WTC11 (cell line): ENCODE measurements at regions not wholly inside any gene's neighbourhood (a gene's known extent, or its start where the extent isn't known, plus 50 kb on each side); places are given as distances from the start of the nearest gene placed in this dataset.

ENCODE experiments used
- ATAC-seq: fragments of 200-7000 bp; cut with Tn5 transposase; 2 replicates; pipeline ENCODE4 v1.10.0; 2021; ENCODE audit warnings: mild to moderate bottlenecking, moderate library complexity
- CTCF ChIA-PET: fragments of 300-600 bp; sonication (Branson Sonifier 250); formaldehyde crosslinking; loops from one replicate; lab custom pipeline; 2021; ENCODE audit warnings: antibody characterized with exemption; lab: Charles Lee
- POLR2A ChIA-PET: fragments of 350-600 bp; sonication (Branson Sonifier 250); formaldehyde crosslinking; loops from one replicate; lab custom pipeline; 2021; ENCODE audit warnings: antibody characterized with exemption; lab: Charles Lee
- DNase-seq: peaks from one replicate; pipeline ENCODE4 v3.0.0; 2021; ENCODE audit warnings: low spot score
- H3K27ac Mint-ChIP-seq: 2 replicates; pipeline ENCODE4 v1.8.0; 2021; ENCODE audit warnings: mixed read lengths
- H3K27me3 Mint-ChIP-seq: 2 replicates; pipeline ENCODE4 v1.8.0; 2021; ENCODE audit warnings: low read depth, mild to moderate bottlenecking, moderate library complexity, mixed read lengths
- H3K36me3 Mint-ChIP-seq: 2 replicates; pipeline ENCODE4 v1.8.0; 2021; ENCODE audit warnings: mixed read lengths
- H3K4me1 Mint-ChIP-seq: 2 replicates; pipeline ENCODE4 v1.8.0; 2022; ENCODE audit warnings: mixed read lengths
- H3K4me3 Mint-ChIP-seq: 2 replicates; pipeline ENCODE4 v1.8.0; 2021; ENCODE audit warnings: mild to moderate bottlenecking, moderate library complexity, mixed read lengths
- H3K9me3 Mint-ChIP-seq: 2 replicates; pipeline ENCODE4 v1.8.0; 2021; ENCODE audit warnings: mixed read lengths
- ARID4B ChIP-seq: sonication (generic); formaldehyde crosslinking; IDR thresholded peaks from 2 replicates; pipeline ENCODE4 v1.8.0; 2023; ENCODE audit warnings: missing genetic modification reagents, mild to moderate bottlenecking, borderline replicate concordance
- ATF1 ChIP-seq: sonication (generic); formaldehyde crosslinking; IDR thresholded peaks from 2 replicates; pipeline ENCODE4 v1.8.1; 2023; ENCODE audit warnings: mild to moderate bottlenecking, moderate library complexity, missing genetic modification reagents
- EMX1 ChIP-seq: fragments of 250-450 bp; sonication (Bioruptor Pico); IDR thresholded peaks from 2 replicates; pipeline ENCODE4 v1.8.0; 2021; ENCODE audit warnings: mild to moderate bottlenecking
- FOXP1 ChIP-seq: sonication (generic); formaldehyde crosslinking; IDR thresholded peaks from 2 replicates; pipeline ENCODE4 v1.8.0; 2022; ENCODE audit warnings: missing genetic modification reagents, mild to moderate bottlenecking, moderate library complexity, borderline replicate concordance
- HMGXB4 ChIP-seq: sonication (generic); formaldehyde crosslinking; IDR thresholded peaks from 2 replicates; pipeline ENCODE4 v1.8.1; 2023; ENCODE audit warnings: mild to moderate bottlenecking, moderate library complexity, missing genetic modification reagents
- JAZF1 ChIP-seq: fragments of 250-450 bp; sonication (Bioruptor Pico); IDR thresholded peaks from 2 replicates; pipeline ENCODE4 v1.9.0; 2021; ENCODE audit warnings: moderate library complexity, mild to moderate bottlenecking, inconsistent platforms
- NFATC4 ChIP-seq: fragments of 250-450 bp; sonication (Bioruptor Pico); IDR thresholded peaks from 2 replicates; pipeline ENCODE4 v1.9.0; 2021; ENCODE audit warnings: mild to moderate bottlenecking
- NFYB ChIP-seq: sonication (generic); formaldehyde crosslinking; conservative IDR thresholded peaks from 2 replicates; pipeline ENCODE4 v1.8.0; 2022; ENCODE audit warnings: low read depth, missing genetic modification reagents
- NR3C1 ChIP-seq: sonication (generic); formaldehyde crosslinking; conservative IDR thresholded peaks from 2 replicates; pipeline ENCODE4 v1.8.1; 2023; ENCODE audit warnings: low read depth, mild to moderate bottlenecking, missing genetic modification reagents
- SMAD3 ChIP-seq: sonication (generic); formaldehyde crosslinking; IDR thresholded peaks from 2 replicates; pipeline ENCODE4 v1.8.0; 2022; ENCODE audit warnings: missing genetic modification reagents, mild to moderate bottlenecking, borderline replicate concordance
- TP53 ChIP-seq: sonication (generic); formaldehyde crosslinking; IDR thresholded peaks from 2 replicates; pipeline ENCODE4 v1.8.1; 2023; ENCODE audit warnings: mild to moderate bottlenecking, missing genetic modification reagents
- ZNF121 ChIP-seq: sonication (generic); formaldehyde crosslinking; IDR thresholded peaks from 2 replicates; pipeline ENCODE4 v1.8.0; 2023; ENCODE audit warnings: missing genetic modification reagents
- ZNF138 ChIP-seq: sonication (generic); formaldehyde crosslinking; conservative IDR thresholded peaks from 2 replicates; pipeline ENCODE4 v1.8.1; 2022; ENCODE audit warnings: mild to moderate bottlenecking, moderate library complexity, missing genetic modification reagents
- ZNF512 ChIP-seq: sonication (generic); formaldehyde crosslinking; IDR thresholded peaks from 2 replicates; pipeline ENCODE4 v1.8.1; 2022; ENCODE audit warnings: missing genetic modification reagents, borderline replicate concordance
- ZSCAN18 ChIP-seq: fragments of 250-450 bp; sonication (Bioruptor Pico); IDR thresholded peaks from 2 replicates; pipeline ENCODE4 v2.1.2; 2022; ENCODE audit warnings: mild to moderate bottlenecking, moderate library complexity
- TF ChIP-seq, protein P1 (sequence below): sonication (generic); formaldehyde crosslinking; IDR thresholded peaks from 2 replicates; pipeline ENCODE4 v1.8.1; 2023; ENCODE audit warnings: mild to moderate bottlenecking, missing genetic modification reagents, borderline replicate concordance
- TF ChIP-seq, protein P2 (sequence below): fragments of 250-450 bp; sonication (Bioruptor Pico); IDR thresholded peaks from 2 replicates; pipeline ENCODE4 v1.9.0; 2021; ENCODE audit warnings: mild to moderate bottlenecking
- TF ChIP-seq, protein P3 (sequence below): fragments of 250-450 bp; sonication (Bioruptor Pico); conservative IDR thresholded peaks from 2 replicates; pipeline ENCODE4 v1.9.0; 2021; ENCODE audit warnings: mild to moderate bottlenecking

- TF ChIP-seq, protein P1, sequence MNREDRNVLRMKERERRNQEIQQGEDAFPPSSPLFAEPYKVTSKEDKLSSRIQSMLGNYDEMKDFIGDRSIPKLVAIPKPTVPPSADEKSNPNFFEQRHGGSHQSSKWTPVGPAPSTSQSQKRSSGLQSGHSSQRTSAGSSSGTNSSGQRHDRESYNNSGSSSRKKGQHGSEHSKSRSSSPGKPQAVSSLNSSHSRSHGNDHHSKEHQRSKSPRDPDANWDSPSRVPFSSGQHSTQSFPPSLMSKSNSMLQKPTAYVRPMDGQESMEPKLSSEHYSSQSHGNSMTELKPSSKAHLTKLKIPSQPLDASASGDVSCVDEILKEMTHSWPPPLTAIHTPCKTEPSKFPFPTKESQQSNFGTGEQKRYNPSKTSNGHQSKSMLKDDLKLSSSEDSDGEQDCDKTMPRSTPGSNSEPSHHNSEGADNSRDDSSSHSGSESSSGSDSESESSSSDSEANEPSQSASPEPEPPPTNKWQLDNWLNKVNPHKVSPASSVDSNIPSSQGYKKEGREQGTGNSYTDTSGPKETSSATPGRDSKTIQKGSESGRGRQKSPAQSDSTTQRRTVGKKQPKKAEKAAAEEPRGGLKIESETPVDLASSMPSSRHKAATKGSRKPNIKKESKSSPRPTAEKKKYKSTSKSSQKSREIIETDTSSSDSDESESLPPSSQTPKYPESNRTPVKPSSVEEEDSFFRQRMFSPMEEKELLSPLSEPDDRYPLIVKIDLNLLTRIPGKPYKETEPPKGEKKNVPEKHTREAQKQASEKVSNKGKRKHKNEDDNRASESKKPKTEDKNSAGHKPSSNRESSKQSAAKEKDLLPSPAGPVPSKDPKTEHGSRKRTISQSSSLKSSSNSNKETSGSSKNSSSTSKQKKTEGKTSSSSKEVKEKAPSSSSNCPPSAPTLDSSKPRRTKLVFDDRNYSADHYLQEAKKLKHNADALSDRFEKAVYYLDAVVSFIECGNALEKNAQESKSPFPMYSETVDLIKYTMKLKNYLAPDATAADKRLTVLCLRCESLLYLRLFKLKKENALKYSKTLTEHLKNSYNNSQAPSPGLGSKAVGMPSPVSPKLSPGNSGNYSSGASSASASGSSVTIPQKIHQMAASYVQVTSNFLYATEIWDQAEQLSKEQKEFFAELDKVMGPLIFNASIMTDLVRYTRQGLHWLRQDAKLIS, result no peak
- TF ChIP-seq NR3C1 (CRISPR knock-in tag), result no peak
- TF ChIP-seq, all 79 proteins: peak for 0
Observed at GRCh38 chr2:66789741-66790140, 354.8 kb downstream of the MEIS1 start (continued).

GRCh38 chr2:66790651-66791181 is 355.8 kb downstream of the MEIS1 start:
- no peaks in the 10 kb centered on the region for H3K36me3 Mint-ChIP-seq
- H3K9me3 Mint-ChIP-seq, result no peaks in the 10 kb centered on the region
- H3K4me1 Mint-ChIP-seq, result no peaks in the 10 kb centered on the region
- ATAC-seq (no peak), DNase-seq (no peak)
- no peak overlapping the region for H3K27ac Mint-ChIP-seq
- CTCF ChIA-PET, result no interaction called here
- no peak for TF ChIP-seq ATF1 (CRISPR knock-in tag)
- TF ChIP-seq HMGXB4 (CRISPR knock-in tag), result no peak
- TF ChIP-seq ZSCAN18, result no peak
- no peak for TF ChIP-seq JAZF1 (CRISPR knock-in tag)
- no peak for TF ChIP-seq ARID4B
- TF ChIP-seq NFYB (CRISPR knock-in tag), result no peak
- no peak for TF ChIP-seq ZNF121 (CRISPR knock-in tag)
- no peak overlapping the region for H3K4me3 Mint-ChIP-seq
- no peaks in the 10 kb centered on the region for H3K27me3 Mint-ChIP-seq
- POLR2A ChIA-PET, result no interaction called here

GRCh38 chr2:66794070-66794469 is 359.1 kb downstream of the MEIS1 start:
- no peaks in the 10 kb centered on the region for H3K36me3 Mint-ChIP-seq
- ChIA-PET POLR2A (no interaction called here), CTCF (no interaction called here)
- no peaks in the 10 kb centered on the region for H3K4me1 Mint-ChIP-seq
- peaks cover 4% of the 10 kb centered on the region; the same call in 1 of the 2 replicates for H3K9me3 Mint-ChIP-seq
- H3K27me3 Mint-ChIP-seq, result no peaks in the 10 kb centered on the region
- no peak for ATAC-seq
- DNase-seq, result no peak
- no peak overlapping the region for H3K27ac Mint-ChIP-seq
- H3K4me3 Mint-ChIP-seq, result no peak overlapping the region
- TF ChIP-seq NFATC4 (CRISPR knock-in tag), result no peak
- no peak for TF ChIP-seq FOXP1 (CRISPR knock-in tag)
- TF ChIP-seq, protein P2, sequence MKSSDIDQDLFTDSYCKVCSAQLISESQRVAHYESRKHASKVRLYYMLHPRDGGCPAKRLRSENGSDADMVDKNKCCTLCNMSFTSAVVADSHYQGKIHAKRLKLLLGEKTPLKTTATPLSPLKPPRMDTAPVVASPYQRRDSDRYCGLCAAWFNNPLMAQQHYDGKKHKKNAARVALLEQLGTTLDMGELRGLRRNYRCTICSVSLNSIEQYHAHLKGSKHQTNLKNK, result no peak
- TF ChIP-seq, protein P3, sequence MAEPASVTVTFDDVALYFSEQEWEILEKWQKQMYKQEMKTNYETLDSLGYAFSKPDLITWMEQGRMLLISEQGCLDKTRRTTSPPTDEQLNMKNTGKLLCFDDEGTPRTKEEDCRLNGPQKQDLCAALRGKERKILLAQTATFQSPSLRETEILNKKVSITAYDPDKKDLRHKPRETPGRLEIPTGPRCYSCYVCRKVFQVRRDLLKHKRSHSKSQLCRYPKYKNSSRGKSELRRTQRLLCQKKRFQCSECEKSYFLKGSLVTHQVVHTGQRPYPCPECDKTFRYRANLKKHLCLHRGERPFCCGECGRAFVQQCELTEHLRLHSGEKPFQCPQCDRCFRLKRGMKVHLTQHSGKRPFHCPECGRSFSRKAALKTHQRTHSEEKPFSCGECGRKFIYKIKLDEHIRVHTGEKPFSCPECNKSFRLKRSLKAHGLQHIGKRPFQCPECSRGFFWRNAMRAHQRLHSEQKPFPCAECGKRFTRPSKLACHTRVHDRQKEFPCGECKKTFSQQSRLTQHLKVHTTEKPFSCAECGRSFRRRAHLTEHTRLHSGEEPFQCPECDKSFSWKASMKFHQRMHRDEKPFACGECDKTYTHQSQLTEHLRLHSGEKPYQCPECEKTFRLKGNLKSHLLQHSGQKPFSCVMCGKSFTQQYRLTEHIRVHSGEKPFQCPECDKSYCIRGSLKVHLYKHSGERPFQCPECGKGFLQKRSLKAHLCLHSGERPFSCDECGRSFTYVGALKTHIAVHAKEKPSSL (CRISPR knock-in tag), result no peak
- TF ChIP-seq ZNF512 (CRISPR knock-in tag), result no peak
- TF ChIP-seq ZNF138 (CRISPR knock-in tag), result no peak
- no peak for TF ChIP-seq TP53 (CRISPR knock-in tag)
- no peak for TF ChIP-seq EMX1 (CRISPR knock-in tag)
- TF ChIP-seq ZNF121 (CRISPR knock-in tag), result no peak
- no peak for TF ChIP-seq SMAD3 (CRISPR knock-in tag)
